ENCODE measurements at regions not wholly inside any gene's neighbourhood (a gene's known extent, or its start where the extent isn't known, plus 50 kb on each side); places are given as distances from the start of the nearest gene placed in this dataset.

- TF ChIP-seq REST (IDR thresholded peaks at IDR 0.05; ENCODE audit: unreplicated experiment) (no peak), CTCF (conservative IDR thresholded peaks at IDR 0.05; ENCODE audit: low read depth in 2 of 2) (no peak)
Measured at GRCh38 chr11:71145368-71145767, 107.0 kb downstream of the SHANK2 start (continued).

GRCh38 chr11:71144736-71145135 is 107.6 kb downstream of the SHANK2 start:
- Mint-ChIP-seq H3K9me3 (no peaks in the 10 kb centered on the region), H3K36me3 (ENCODE audit: low read depth) (peaks cover 21% of the 10 kb centered on the region), H3K27me3 (ENCODE audit: insufficient read depth, low read depth, poor library complexity) (peaks cover 10% of the 10 kb centered on the region), H3K27ac (no peak overlapping the region), H3K4me3 (no peak overlapping the region), H3K4me1 (peaks cover 30% of the 10 kb centered on the region)
- H2AFZ ChIP-seq, result no peak overlapping the region
- H3K36me3 ChIP-seq (ENCODE audit: insufficient read depth), result 0 out of 2 replicates have a peak, but pooled peaks cover 4% of the 10 kb centered on the region
- no peak for DNase-seq (ENCODE audit: low spot score)
- ATAC-seq, result no peak
- H3F3A ChIP-seq (replicated peaks; ENCODE audit: low read depth), result no peaks in the 10 kb centered on the region
- H3K27ac ChIP-seq (ENCODE audit: low read depth), result no peak overlapping the region
- peaks cover 17% of the 10 kb centered on the region for H3K79me2 ChIP-seq (replicated peaks; ENCODE audit: insufficient read depth)
- H4K20me1 ChIP-seq (replicated peaks; ENCODE audit: insufficient read depth), result peaks cover 7% of the 10 kb centered on the region
- no peaks in the 10 kb centered on the region for H3K4me1 ChIP-seq (ENCODE audit: insufficient read depth)
- no peak overlapping the region for H3K4me2 ChIP-seq
- H3K4me3 ChIP-seq, result no peak overlapping the region
- H3K9me2 ChIP-seq (ENCODE audit: insufficient read depth), result no peaks in the 10 kb centered on the region
- H3K27me3 ChIP-seq (ENCODE audit: insufficient read depth), result no peaks in the 10 kb centered on the region
- TF ChIP-seq ZNF462 (CRISPR knock-in tag; IDR thresholded peaks at IDR 0.05) (no peak), ETS1 (IDR thresholded peaks at IDR 0.05) (no peak), ZNF331 (CRISPR knock-in tag; IDR thresholded peaks at IDR 0.05; ENCODE audit: low read depth) (no peak), JUNB (IDR thresholded peaks at IDR 0.05; ENCODE audit: unreplicated experiment) (no peak), ZNF114 (CRISPR knock-in tag; IDR thresholded peaks at IDR 0.05) (no peak), REST (IDR thresholded peaks at IDR 0.05; ENCODE audit: unreplicated experiment) (no peak), CREB1 (CRISPR knock-in tag; IDR thresholded peaks at IDR 0.05; ENCODE audit: low read depth) (no peak)
